ENCODE measurements at regions not wholly inside any gene's neighbourhood (a gene's known extent, or its start where the extent isn't known, plus 50 kb on each side); places are given as distances from the start of the nearest gene placed in this dataset.

- DNase-seq (ENCODE audit: low spot score), result no peak
These were observed 153.4 kb downstream of the C1orf94 start for GRCh38 chr1:34330061-34330460.

GRCh38 chr1:34331020-34331926, 154.6 kb downstream of the C1orf94 start:
- DNase-seq (ENCODE audit: low spot score), result no peak

- DNase-seq (ENCODE audit: low spot score), result no peak
These were observed 156.3 kb downstream of the C1orf94 start for GRCh38 chr1:34332996-34333395.

DNA sequence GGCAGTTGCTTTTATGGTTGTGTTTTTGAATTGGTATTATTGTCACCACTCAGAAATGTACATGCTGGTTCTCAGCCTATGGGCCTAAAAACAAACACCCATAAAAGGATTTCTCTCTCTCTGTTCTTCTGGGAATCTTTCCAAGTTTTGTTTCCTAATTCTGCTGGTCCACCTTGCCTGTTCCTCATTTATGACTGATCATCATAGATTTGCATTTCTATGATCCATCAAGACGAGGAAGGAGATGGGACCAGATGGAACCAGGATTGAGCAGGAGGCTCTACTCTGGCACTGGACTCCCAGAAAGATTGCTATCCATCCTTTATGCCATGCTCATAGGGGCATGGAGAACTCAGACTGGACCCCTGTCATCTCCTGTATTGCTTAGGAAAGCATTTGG, 162.2 kb downstream of the C1orf94 start:
- DNase-seq (ENCODE audit: low spot score), result no peak

DNA sequence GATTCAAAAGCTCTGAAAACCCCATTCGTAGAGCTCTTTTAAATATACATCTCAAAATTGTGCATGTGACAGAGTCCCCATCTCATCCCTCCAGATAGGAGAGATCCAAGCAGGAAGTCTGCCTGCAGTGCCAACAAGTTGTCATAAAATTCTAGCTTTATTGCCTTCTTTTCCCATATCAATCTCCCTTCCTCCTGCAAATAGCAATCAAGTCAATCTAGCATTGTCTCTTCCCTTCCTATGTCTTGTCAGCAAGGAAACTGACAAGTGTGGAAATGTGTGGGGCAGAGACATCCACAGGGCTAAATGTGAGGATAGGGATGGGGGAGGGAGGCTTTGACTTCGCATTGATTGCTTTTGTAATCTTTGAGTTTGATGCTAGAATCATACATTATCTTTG, 165.2 kb downstream of the C1orf94 start:
- DNase-seq (ENCODE audit: low spot score), result no peak

GRCh38 chr1:34342334-34342733, 165.6 kb downstream of the C1orf94 start:
- DNase-seq (ENCODE audit: low spot score), result no peak

- no peak for DNase-seq (ENCODE audit: low spot score)
These were observed 169.4 kb downstream of the C1orf94 start for GRCh38 chr1:34346128-34346527.

GRCh38 chr1:34353409-34353808, 176.7 kb downstream of the C1orf94 start:
- no peak for DNase-seq (ENCODE audit: low spot score)

DNA sequence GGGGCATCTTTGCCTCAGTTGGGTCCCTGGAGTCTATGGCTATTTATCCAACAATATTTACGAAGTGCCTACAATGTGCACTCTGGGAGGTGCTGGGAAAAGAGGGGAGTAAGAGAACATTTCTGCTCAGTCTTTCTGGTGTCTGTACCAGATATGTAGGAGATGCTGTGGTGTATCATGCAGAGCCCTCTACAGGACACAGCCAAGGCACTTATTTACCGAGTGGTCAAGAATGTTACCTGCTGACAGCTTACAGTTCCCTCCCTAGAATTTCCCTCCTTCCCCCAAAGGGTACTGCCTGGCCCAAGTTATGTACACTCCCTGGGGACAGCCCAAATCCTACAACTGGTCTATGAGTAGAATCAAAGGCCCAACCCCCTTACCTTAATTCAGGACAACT, 177.7 kb downstream of the C1orf94 start:
- no peak for DNase-seq (ENCODE audit: low spot score)

DNA sequence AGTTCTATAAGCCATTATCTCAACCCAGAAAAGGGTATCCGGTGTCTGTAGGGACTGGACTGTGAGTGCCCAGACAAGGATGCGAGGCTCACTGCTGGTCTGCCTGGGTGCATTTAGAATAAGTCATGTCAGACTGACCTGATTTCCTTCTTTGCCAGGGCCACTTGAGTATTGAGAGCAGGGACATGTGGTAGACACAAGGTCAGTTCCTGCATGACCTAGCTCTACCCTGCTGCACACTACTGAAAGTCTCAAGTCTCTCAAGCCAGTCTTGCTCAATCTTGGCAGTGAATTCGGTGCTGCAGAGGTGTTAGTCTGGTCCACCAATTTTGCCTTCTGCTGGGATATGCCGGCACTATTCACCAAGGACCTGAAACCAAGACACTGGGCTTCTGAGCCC, 180.1 kb downstream of the C1orf94 start:
- DNase-seq (ENCODE audit: low spot score), result no peak

DNA sequence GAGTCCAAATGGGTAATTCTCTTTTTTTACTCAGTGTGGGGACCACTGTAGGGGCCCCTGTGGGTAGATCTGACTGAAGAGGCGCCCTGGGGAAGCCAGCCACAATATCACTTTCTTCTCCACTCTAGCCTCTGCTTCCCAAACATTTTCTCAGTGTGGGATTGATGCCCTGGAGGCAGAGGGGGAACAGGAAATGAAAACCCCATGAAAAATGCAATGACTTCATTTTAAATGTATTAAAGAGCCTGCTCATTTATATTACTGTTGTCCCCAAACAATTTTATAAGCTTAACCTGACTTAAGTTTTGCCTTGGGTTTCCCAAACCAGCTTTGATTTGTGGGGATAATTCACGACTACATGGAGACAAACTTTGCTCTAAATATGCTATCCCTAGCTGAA, 181.9 kb downstream of the C1orf94 start:
- DNase-seq (ENCODE audit: low spot score), result no peak

DNA sequence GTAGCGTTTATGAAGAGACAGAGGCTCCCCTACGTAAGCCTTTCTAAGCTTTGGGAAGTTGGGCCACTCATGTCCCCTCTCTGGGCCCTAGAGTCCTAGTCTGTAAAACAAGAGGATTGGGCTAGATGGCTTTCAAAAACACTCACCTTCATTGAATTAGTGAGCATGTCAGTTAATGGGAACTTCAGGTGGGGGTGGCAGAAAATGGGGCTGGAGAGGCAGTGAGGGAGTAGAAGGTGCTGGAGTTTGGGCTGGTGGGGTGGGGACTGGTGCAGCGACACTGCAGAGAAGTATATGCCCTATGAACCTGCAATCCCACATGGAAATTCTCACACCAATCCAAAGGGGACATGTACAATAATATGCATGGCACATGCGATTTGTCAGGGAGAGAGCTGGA, 182.7 kb downstream of the C1orf94 start:
- no peak for DNase-seq (ENCODE audit: low spot score)

- no peak for DNase-seq (ENCODE audit: low spot score)
These were observed 183.9 kb downstream of the C1orf94 start for GRCh38 chr1:34360574-34360973.

- no peak for DNase-seq (ENCODE audit: low spot score)
These were observed 184.4 kb downstream of the C1orf94 start for GRCh38 chr1:34361121-34361520.

- DNase-seq (ENCODE audit: low spot score), result no peak
These were observed 185.2 kb downstream of the C1orf94 start for GRCh38 chr1:34361781-34362357.

DNA sequence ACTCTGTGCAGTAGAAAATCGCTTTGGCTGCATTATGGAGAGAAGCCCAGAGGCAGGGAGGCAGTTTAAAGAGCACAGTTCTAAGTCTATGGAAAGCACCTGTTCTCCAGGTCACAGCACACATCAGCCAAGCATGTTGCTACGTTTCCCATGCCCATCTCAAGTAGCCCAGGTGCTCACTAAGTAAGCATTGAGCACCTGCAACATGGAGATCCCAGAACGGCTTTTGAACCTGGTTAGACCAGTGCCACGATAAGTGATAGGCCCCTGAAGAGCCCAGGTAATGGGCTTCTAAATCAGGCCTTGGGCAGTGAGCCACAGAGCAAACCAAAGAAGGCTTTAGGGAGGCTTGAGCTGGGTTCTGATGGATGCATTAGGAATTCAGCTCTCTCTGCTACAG, 186.2 kb downstream of the C1orf94 start:
- no peak for DNase-seq (ENCODE audit: low spot score)

- DNase-seq (ENCODE audit: low spot score), result no peak
These were observed 186.7 kb downstream of the C1orf94 start for GRCh38 chr1:34363447-34363846.

GRCh38 chr1:34363915-34364314, 187.2 kb downstream of the C1orf94 start:
- no peak for DNase-seq (ENCODE audit: low spot score)

- no peak for DNase-seq (ENCODE audit: low spot score)
These were observed 187.7 kb downstream of the C1orf94 start for GRCh38 chr1:34364376-34364775.

- DNase-seq (ENCODE audit: low spot score), result no peak
These were observed 188.6 kb downstream of the C1orf94 start for GRCh38 chr1:34365295-34365694.

GRCh38 chr1:34366875-34367624, 190.3 kb downstream of the C1orf94 start:
- DNase-seq (ENCODE audit: low spot score), result no peak

GRCh38 chr1:34367954-34368353, 191.2 kb downstream of the C1orf94 start:
- DNase-seq (ENCODE audit: low spot score), result no peak

Measured in AG08395 (cell line).